HTR-8/SVneo (cell line): ENCODE measurements at regions not wholly inside any gene's neighbourhood (a gene's known extent, or its start where the extent isn't known, plus 50 kb on each side); places are given as distances from the start of the nearest gene placed in this dataset.

Experiments used
- DNase-seq: peaks from one replicate; pipeline ENCODE4 v3.0.0; 2011; ENCODE audit warnings: low spot score, mixed read lengths; ENCODE audit not compliant: insufficient read length
- FAIRE-seq: peaks from 2 replicates; lab custom pipeline; 2011; peaks lifted over from hg19 to GRCh38; lab: Jason Lieb, UNC

DNA sequence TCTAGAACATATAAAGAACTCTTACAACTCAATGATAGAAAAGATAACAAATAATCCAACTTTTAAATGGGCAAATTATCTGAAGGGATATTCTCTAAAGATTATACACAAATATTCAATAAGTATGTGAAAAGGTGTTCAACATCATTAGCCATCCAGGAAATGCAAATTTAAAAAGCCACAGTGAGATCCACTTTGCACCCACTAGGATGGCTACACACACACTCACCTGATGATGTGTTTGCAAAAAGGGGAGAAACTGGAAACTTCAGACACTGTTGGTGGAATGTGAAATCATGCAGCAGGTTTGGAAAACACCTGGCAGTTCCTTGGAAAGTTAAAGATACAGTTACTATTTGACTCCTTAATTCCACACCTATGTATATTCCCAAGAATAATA is 87.2 kb upstream of the GYPC start:
- no peak for FAIRE-seq
- DNase-seq: no peak

DNA sequence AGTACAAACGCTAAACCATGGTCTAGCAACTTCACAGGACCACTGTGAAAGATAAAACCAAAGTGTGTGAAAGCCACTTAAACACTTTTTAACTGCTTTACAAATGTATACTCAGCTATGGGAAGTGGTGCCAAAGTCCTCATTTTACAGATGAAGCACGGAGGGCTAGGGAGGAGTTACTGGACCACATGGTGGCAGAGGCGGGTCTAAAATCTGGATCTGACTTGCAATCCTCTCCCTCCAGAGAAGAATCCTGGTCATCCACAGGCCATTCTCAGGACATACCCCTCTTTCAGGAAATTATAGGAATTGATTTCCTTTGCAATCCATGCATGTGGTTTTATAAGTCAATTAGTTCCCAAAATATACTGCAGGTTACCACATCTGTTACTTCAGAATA is 84.6 kb upstream of the GYPC start:
- DNase-seq (no peak), FAIRE-seq (no peak)

DNA sequence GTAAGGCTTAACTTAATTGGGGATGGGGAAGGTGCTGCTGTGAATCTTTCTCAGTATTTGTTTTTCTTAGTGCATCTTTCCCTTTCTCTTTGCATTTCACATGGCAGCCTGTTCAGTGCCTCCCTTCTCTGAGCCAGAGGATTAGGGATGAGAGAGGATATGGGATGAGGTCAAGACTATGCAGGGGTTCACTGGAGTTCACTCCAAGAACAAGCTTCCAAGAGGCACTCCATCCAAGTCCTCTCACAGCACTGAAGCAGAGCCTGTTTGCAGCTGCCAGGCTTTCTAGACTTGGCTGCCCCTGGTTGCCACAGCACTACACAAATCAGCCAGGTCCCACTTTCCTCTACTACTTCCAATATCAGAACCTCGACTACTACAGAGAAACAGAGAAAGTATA is 80.3 kb upstream of the GYPC start:
- no peak for FAIRE-seq
- no peak for DNase-seq

- DNase-seq (no peak), FAIRE-seq (no peak)
These were observed 76.1 kb upstream of the GYPC start for GRCh38 chr2:126579868-126580267.

DNA sequence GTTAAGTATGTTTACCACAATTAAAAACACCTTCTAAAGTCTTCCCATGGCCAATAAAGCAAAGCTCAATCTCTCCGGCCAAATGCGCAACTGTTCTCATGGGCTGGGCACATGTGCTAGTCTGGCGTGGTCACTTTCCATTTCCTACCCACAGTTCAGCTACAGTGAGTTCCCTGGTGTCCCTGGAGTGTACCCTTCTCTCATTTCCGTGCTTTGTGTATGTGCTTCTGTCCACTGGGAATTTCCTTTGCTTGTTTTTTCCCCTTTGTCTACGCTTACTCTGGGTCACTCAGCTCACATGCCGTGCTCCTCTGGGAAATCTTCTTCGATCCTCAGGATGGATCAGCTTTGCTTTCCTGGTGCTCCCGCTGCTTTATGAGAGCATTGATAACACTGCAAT is 69.6 kb upstream of the GYPC start:
- DNase-seq (no peak), FAIRE-seq (no peak)

GRCh38 chr2:126599062-126599461 is 56.9 kb upstream of the GYPC start:
- FAIRE-seq (no peak), DNase-seq (no peak)

DNA sequence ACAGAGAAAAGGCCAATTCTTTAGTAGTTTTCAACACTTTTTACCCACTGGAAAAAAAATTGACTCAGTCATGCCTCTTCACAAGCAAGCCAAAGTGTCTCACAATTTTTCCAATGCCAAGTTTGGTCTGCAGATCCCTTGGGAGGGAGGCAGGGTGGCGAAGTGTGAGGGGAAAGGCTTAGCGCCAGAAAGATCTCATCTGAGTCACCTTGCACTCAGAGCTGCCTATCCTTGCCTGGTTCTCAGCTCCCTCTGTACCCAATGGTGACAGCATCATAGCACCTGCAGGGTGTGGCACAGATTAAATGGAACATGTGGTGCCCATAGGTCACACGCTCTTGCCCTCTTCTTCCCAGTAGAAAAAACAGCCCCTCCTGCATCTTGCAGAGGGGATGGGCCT is 55.2 kb upstream of the GYPC start:
- no peak for FAIRE-seq

DNA sequence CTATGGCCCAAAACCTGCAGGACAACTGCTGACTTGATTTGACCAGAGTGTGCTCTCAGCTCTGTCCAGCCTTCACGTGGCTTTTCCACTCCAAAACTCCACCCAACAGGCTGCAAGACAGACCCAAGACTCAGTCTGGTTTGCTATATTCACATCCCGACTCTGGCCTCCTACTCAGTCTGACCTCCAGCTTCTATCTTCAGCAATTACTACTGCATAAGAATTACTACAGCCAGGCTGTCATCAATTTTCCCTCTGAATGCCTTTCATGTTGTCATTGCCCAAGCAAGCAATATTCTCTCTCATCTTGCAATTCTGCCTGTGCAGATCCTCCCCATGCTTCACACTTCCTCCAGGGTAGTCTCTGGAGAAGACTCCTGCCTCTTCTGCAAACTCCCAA is 53.6 kb upstream of the GYPC start:
- FAIRE-seq (no peak), DNase-seq (no peak)

More for the DNA sequence above, 55.2 kb upstream of the GYPC start:
- no peak for DNase-seq
